GM19324 (cell line): ENCODE measurements at regions not wholly inside any gene's neighbourhood (a gene's known extent, or its start where the extent isn't known, plus 50 kb on each side); places are given as distances from the start of the nearest gene placed in this dataset.
"Not testable (repeated sequence)": the region's sequence is repeated elsewhere in the genome, so short reads cannot be mapped to it uniquely, and the experiment has no call there.

ENCODE experiments used
- ATAC-seq: cut with Tn5 transposase; IDR thresholded peaks from one replicate; pipeline ENCODE4 v1.9.1; 2021; ENCODE audit warnings: mild to moderate bottlenecking, moderate library complexity; ENCODE audit not compliant: unreplicated experiment, low FRiP score

DNA sequence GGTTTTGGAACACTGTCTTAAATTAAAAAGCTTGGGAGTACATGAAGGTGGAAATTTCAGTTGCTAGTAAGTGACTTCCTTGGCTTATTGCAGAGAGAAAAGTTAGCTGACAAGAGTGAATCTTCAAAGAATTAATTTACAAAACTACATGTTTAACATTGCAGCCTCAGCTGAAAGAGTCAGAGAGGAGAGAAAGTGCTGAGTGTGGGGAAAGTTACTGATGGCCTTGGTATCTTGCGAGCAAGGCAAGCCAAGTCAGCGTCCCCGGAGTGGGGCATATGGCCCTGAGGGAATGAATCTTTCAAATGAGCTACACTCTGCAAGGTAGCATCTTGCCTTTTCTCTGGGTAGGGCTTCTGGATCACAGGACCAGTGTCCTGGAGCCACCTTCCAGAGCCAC is 131.3 kb downstream of the LPIN1 start:
- no peak for ATAC-seq

GRCh38 chr2:11885253-11885652 is 138.8 kb downstream of the LPIN1 start:
- not testable (repeated sequence) for ATAC-seq

- not testable (repeated sequence) for ATAC-seq
Measured at GRCh38 chr2:11886899-11887298, 140.5 kb downstream of the LPIN1 start.

DNA sequence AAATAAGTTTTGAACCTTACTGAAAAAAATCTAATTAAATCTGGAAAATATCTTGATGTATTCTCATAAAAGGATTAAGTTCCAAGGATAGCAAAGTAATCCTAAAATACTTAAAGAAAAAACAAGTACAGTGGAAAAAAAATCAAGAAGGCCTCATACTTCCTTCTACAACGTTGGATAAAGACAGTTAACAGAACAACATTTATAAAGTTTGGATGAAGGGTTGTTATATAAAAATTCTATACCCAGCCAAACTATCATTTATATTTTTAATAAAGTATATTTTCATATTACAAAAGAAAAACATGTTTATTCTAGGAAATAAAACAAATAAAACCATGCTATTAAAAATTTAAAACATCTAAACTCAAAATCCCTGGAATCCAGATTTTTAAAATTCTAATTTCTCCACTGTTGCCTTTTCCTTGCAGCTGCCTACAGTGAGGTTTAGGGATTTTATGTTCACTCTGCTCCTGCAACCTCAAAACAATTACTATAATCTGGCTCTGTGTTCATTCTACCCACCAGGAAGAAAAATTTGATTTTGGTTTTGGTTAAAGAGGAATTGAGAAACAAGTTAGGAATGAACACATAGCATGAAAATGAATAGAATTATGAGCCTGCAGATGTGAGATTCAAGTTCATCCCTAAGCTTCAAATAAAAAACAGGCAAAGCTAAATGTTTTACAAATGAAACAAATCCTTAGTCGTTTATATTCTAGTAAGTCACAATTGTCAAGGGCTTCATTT is 142.8 kb downstream of the LPIN1 start:
- no peak for ATAC-seq

GRCh38 chr2:11889854-11890253 is 143.4 kb downstream of the LPIN1 start:
- no peak for ATAC-seq

DNA sequence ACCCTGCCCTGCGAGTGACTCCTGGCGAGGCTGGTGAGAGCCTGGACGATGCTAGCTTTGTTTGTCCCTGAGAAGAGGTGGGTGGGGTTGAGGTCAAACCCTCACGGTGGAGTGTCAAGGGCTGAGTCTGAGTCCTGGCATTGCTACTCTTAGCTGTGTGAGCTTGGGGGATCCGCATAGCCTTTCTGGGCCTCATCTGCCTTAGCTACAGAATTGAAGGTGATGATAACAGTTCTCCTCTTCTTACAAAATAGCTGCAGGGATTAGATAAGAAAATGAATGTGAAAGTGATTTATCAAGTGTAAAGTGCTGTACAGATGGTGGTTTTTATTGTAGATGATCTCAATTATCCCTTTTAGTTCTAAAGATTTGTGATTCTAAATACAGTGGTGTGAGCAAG is 144.6 kb downstream of the LPIN1 start:
- no peak for ATAC-seq

GRCh38 chr2:11891671-11892440 is 145.4 kb downstream of the LPIN1 start:
- no peak for ATAC-seq

GRCh38 chr2:11896386-11896785 is 150.0 kb downstream of the LPIN1 start:
- ATAC-seq: no peak

DNA sequence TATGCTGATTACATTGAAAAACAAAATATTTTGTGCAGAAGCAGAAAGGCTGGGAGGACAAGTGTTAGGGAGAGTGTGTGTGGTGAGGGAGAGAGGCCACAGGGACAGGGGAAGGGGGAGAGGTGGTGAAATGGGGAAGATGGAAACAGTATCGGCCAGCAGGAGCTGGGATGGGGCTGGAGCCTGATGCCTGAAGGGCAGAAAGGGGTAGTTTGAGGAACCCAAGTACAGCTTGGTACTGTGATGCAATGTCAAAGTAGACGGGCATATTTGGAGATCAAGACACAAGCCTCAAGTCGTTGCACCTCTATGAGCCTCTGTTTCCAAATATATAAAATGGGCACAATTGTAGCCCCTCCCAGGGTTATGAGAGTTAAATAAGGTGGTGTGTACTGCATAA is 152.1 kb downstream of the LPIN1 start:
- no peak for ATAC-seq

DNA sequence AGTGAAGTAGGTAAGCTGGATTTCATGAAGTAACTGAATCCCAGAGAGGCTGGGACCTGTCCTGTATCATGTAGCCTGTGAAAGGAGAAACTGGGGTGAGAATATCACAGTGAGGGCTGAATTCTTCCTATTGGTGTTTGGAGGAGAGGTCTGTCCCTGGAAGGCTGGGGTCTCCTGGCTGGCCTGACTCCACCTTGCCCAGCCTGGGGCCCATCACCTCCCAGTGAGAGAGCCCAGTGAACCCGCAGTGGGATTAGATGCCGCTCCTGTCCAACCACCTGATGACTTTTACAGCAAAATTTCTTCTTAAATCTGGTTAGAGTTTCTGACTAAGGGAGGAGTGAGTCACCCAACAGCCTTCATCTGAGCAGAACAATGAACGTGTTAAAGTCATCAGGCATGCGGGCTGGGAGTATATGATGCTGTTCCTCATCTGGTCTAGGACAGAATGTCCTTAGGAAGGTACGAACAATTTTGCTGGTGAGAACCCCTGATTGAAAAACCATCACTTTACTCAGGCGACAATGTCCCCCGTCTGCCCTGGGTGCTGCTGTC is 152.9 kb downstream of the LPIN1 start:
- ATAC-seq: no peak

DNA sequence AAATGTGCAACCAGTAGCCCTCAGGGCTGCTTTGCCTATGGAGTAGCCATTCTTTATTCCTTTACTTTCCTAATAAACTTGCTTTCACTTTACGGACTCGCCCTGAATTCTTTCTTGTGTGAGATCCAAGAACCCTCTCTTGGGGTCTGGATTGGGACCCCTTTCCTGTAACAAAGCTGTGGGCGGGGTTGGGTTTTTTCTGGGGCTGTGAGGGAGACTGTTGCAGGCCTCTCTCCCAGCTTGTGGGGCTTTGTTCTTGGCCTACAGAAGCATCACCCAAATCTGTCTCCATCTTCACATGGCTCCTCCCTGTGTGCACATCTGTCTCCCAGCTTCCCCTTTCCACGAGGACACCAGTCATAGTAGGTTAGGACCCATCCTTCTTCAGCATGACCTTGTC is 154.5 kb downstream of the LPIN1 start:
- not testable (repeated sequence) for ATAC-seq

DNA sequence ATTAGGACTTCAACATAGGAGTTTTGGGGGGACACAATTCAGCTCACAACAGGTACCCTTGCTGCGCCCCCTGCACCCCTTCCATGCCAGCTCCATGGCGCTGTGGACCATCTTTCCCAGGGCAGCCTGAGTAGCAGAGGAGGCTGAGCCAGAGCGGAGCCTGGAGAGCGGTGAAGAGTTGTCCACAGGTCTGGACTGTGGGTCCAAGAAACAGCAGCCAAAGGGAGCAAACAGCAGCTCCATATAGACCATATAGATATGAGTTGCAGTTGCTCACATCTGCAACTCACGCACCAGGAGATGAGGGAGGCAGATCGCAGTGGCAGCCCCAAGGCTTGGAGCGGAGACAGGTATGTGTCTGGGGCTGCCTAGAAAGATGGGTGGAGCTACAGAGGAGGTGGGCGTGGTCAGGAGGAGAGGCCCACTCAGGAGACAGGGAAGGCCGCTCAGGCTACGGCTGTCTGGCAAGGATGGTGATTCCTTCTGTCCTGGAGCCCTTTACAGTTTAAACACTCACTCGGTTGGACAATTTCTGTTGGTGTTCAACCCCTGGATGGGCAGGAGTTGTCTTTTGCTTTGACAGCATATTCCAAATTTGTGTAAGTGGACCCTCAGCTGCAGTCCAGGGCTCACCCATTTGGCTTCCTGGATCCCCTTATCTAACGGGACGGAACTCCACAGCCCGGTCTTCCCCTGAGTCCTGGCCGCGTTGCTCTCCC is 155.1 kb downstream of the LPIN1 start:
- no peak for ATAC-seq

GRCh38 chr2:11903085-11903606 is 156.7 kb downstream of the LPIN1 start:
- no peak for ATAC-seq

DNA sequence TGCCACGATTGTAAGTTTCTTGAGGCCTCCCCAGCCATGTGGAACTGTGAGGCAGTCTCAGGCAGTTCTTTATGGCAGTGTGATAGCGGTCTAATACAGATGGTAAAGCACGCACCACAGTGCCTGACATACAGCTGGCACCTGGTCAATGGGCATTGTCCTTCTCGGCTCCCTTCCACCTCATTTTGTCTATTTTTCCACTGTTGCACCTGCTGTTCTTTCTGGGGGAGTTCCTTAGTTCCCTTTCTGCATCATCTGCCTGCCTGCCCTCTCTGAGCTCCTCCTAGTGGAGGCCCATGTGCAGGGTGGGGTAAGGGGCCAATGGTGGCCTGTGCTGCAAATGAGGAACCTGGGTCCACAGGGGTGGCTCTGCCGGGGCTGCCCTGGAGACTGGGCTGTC is 157.6 kb downstream of the LPIN1 start:
- no peak for ATAC-seq

- ATAC-seq: no peak
Measured at GRCh38 chr2:11904941-11905340, 158.5 kb downstream of the LPIN1 start.

GRCh38 chr2:11907190-11907589 is 160.8 kb downstream of the LPIN1 start:
- no peak for ATAC-seq

DNA sequence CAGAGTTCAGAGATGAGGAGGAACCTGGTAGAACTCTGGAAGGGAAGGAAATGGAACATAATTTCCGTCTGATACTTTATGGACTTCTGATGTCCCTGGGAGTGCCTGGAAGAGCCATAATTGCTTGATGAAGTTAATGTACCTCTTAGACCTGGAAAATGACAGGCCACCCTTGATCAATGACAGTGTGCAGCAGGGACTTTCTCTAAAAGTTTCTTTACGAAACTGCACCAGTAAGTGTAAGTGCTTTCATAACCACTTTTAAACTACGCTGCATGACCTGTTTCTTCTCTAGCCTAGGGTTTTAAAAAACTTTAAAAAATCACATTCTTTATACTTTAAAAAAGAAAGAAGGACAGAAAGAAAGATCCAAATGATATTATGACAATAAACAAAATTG is 164.5 kb downstream of the LPIN1 start:
- no peak for ATAC-seq

- ATAC-seq: no peak
Measured at GRCh38 chr2:11912980-11913379, 166.5 kb downstream of the LPIN1 start.

- ATAC-seq: no peak
Measured at GRCh38 chr2:11914455-11914854, 168.0 kb downstream of the LPIN1 start.

- no peak for ATAC-seq
Measured at GRCh38 chr2:11915650-11916049, 169.2 kb downstream of the LPIN1 start.

- no peak for ATAC-seq
Measured at GRCh38 chr2:11919953-11920352, 173.5 kb downstream of the LPIN1 start.
